Endodermal cell (in vitro differentiated cells): ENCODE measurements at regions not wholly inside any gene's neighbourhood (a gene's known extent, or its start where the extent isn't known, plus 50 kb on each side); places are given as distances from the start of the nearest gene placed in this dataset.
"Not testable (repeated sequence)": the region's sequence is repeated elsewhere in the genome, so short reads cannot be mapped to it uniquely, and the experiment has no call there.

ENCODE experiments used
- DNase-seq: peaks from one replicate; pipeline ENCODE4 v3.0.0-alpha.2; 2017
- H3K27ac ChIP-seq: 2 replicates; pipeline ENCODE4 v1.5.1; 2013; ENCODE audit warnings: mild to moderate bottlenecking, low read depth, low read length, moderate library complexity
- H3K27me3 ChIP-seq: 2 replicates; pipeline ENCODE4 v1.6.1; 2013; ENCODE audit warnings: mild to moderate bottlenecking, low read length, moderate library complexity; ENCODE audit not compliant: insufficient read depth, control insufficient read depth, poor library complexity, severe bottlenecking
- H3K36me3 ChIP-seq: 2 replicates; pipeline ENCODE4 v1.7.0; 2013; ENCODE audit warnings: mild to moderate bottlenecking, low read length, moderate library complexity; ENCODE audit not compliant: control insufficient read depth, insufficient read depth
- H3K4me1 ChIP-seq: one replicate; pipeline ENCODE4 v1.7.0; 2013; ENCODE audit warnings: low read length; ENCODE audit not compliant: control insufficient read depth, insufficient read depth
- H3K4me3 ChIP-seq: 2 replicates; pipeline ENCODE4 v1.5.1; 2013; ENCODE audit warnings: mild to moderate bottlenecking, low read length, moderate library complexity
- H3K9ac ChIP-seq: 2 replicates; pipeline ENCODE4 v1.6.1; 2013; ENCODE audit warnings: mild to moderate bottlenecking, low read length, moderate library complexity; ENCODE audit not compliant: poor library complexity, severe bottlenecking; ENCODE audit errors: extremely low read depth
- H3K9me3 ChIP-seq: 2 replicates; pipeline ENCODE4 v1.6.1; 2013; ENCODE audit warnings: mild to moderate bottlenecking, low read length, moderate library complexity; ENCODE audit not compliant: control insufficient read depth
- H3K27ac Mint-ChIP-seq: 2 replicates; pipeline ENCODE4 v1.8.0; 2020; ENCODE audit warnings: mixed read lengths
- H3K27me3 Mint-ChIP-seq: 2 replicates; pipeline ENCODE4 v1.8.0; 2021; ENCODE audit warnings: mild to moderate bottlenecking, mixed read lengths; ENCODE audit not compliant: insufficient read depth
- H3K36me3 Mint-ChIP-seq: 2 replicates; pipeline ENCODE4 v1.8.0; 2020; ENCODE audit warnings: low read depth, mixed read lengths
- H3K4me1 Mint-ChIP-seq: 2 replicates; pipeline ENCODE4 v1.8.0; 2020; ENCODE audit warnings: mixed read lengths
- H3K4me3 Mint-ChIP-seq: 2 replicates; pipeline ENCODE4 v1.8.0; 2020; ENCODE audit warnings: mild to moderate bottlenecking, moderate library complexity, mixed read lengths
- H3K9me3 Mint-ChIP-seq: 2 replicates; pipeline ENCODE4 v1.8.0; 2020; ENCODE audit warnings: mild to moderate bottlenecking, mixed read lengths
- CTCF ChIP-seq: fragments of 200-600 bp; sonication (generic); conservative IDR thresholded peaks from 2 replicates; pipeline ENCODE4 v1.5.0; 2021; ENCODE audit warnings: antibody characterized with exemption, mild to moderate bottlenecking
- WGBS, 2 experiments: methylation state at CpG; one replicate each; pipeline versions ENCODE4 v1.1.5 to v1.1.7; 2013; ENCODE audit warnings: missing lambda C conversion rate in 2 of 2, mixed read lengths in 1 of 2; ENCODE audit not compliant: insufficient coverage in 1 of 2, insufficient read length in 1 of 2; 5-methylcytosine and 5-hydroxymethylcytosine counted together

- Histone ChIP-seq H3K9ac (no peak overlapping the region), H3K4me1 (no peaks in the 10 kb centered on the region), H3K27ac (no peak overlapping the region), H3K4me3 (no peak overlapping the region), H3K36me3 (no peaks in the 10 kb centered on the region), H3K9me3 (peaks cover 5% of the 10 kb centered on the region), H3K27me3 (no peaks in the 10 kb centered on the region)
- Mint-ChIP-seq H3K9me3 (peaks cover 54% of the 10 kb centered on the region), H3K4me3 (no peak overlapping the region), H3K36me3 (no peaks in the 10 kb centered on the region), H3K27me3 (no peaks in the 10 kb centered on the region), H3K27ac (no peak overlapping the region), H3K4me1 (no peaks in the 10 kb centered on the region)
- no peak for DNase-seq
- 14 to 49% methylated on average over 1 to 2 of the region's 2 CpGs for WGBS, 2 experiments
- no peak for TF ChIP-seq CTCF
Observed at GRCh38 chr21:23811805-23812204, 1795.5 kb downstream of the MRPL39 start.

- H3K9me3 ChIP-seq, result peaks cover 5% of the 10 kb centered on the region
- no peaks in the 10 kb centered on the region for H3K36me3 ChIP-seq
- WGBS, 2 experiments, result 72 to 100% methylated on average over 2 of the region's 2 CpGs
- no peaks in the 10 kb centered on the region for H3K4me1 ChIP-seq
- Mint-ChIP-seq H3K9me3 (peaks cover 53% of the 10 kb centered on the region), H3K4me1 (no peaks in the 10 kb centered on the region), H3K36me3 (no peaks in the 10 kb centered on the region), H3K4me3 (no peak overlapping the region), H3K27ac (no peak overlapping the region), H3K27me3 (no peaks in the 10 kb centered on the region)
- H3K27me3 ChIP-seq, result no peaks in the 10 kb centered on the region
- TF ChIP-seq CTCF, result no peak
- H3K9ac ChIP-seq, result no peak overlapping the region
- DNase-seq, result no peak
- H3K27ac ChIP-seq, result no peak overlapping the region
- H3K4me3 ChIP-seq, result no peak overlapping the region
Observed at GRCh38 chr21:23809573-23809972, 1797.7 kb downstream of the MRPL39 start.

GRCh38 chr21:23806966-23807548 is 1800.2 kb downstream of the MRPL39 start:
- not testable (repeated sequence) for H3K4me3 ChIP-seq, H3K27ac Mint-ChIP-seq, H3K4me1 ChIP-seq, H3K4me1 Mint-ChIP-seq, H3K36me3 ChIP-seq, H3K27me3 Mint-ChIP-seq, DNase-seq, H3K27ac ChIP-seq, H3K4me3 Mint-ChIP-seq, H3K9me3 ChIP-seq, H3K27me3 ChIP-seq, H3K36me3 Mint-ChIP-seq, H3K9ac ChIP-seq
- peaks cover 52% of the 10 kb centered on the region for H3K9me3 Mint-ChIP-seq
- WGBS, 2 experiments, result 94 to 100% methylated on average over 1 to 37 of the region's 39 CpGs

- Mint-ChIP-seq H3K4me3 (no peak overlapping the region), H3K4me1 (no peaks in the 10 kb centered on the region), H3K36me3 (no peaks in the 10 kb centered on the region), H3K9me3 (peaks cover 50% of the 10 kb centered on the region), H3K27me3 (no peaks in the 10 kb centered on the region), H3K27ac (no peak overlapping the region)
- Histone ChIP-seq H3K4me3 (no peak overlapping the region), H3K27ac (no peak overlapping the region), H3K27me3 (no peaks in the 10 kb centered on the region), H3K36me3 (no peaks in the 10 kb centered on the region), H3K4me1 (no peaks in the 10 kb centered on the region), H3K9me3 (peaks cover 21% of the 10 kb centered on the region), H3K9ac (no peak overlapping the region)
- WGBS, 2 experiments, result 83 to 93% methylated on average over 3 to 5 of the region's 5 CpGs
- TF ChIP-seq CTCF, result no peak
- no peak for DNase-seq
Observed at GRCh38 chr21:23804866-23805265, 1802.4 kb downstream of the MRPL39 start.
